ENCODE measurements at regions not wholly inside any gene's neighbourhood (a gene's known extent, or its start where the extent isn't known, plus 50 kb on each side); places are given as distances from the start of the nearest gene placed in this dataset.

DNA sequence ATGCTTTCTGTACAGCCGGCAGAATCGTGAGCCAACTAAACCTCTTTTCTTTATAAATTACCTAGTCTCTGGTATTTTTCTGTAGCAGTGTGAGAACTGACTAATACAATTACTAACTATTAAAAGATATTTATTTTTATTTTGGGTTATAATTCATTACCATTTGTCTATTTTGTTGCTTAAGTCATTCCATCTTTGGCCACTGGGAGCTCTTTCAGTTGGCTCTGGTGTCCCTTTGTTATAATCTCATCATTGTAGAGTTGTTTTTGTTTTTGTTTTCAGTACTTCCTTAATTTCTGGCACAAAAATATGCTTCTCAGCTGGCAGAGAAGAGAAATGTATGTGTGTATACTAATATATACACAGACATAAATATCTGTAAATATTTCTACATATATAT is 807.9 kb upstream of the MBL2 start:
- no peak for DNase-seq

DNA sequence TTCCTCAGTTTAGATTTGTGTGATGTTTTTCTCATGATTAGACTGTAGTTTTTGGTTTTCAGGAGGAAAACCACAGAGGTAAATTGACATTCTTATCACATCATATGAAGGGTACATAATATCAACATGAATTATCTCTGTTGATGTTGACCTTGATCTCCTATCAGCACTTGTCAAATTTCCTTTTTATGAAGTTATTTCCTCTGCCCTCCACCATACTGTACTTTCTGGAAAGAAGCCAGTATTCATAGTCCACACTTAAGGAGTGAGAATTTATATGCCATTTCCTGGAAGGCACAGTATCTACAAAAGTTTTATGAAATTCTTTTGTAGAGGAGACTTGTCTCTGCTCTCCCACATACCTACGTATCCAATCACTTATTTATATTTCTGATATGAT is 807.2 kb upstream of the MBL2 start:
- Histone ChIP-seq H3K27ac (ENCODE audit: low read depth, low read length) (no peak overlapping the region), H3K27me3 (ENCODE audit: control insufficient read depth, insufficient read depth, low read length, poor library complexity, severe bottlenecking) (no peaks in the 10 kb centered on the region), H3K36me3 (ENCODE audit: control insufficient read depth, insufficient read depth, low read length) (no peaks in the 10 kb centered on the region), H3K9me3 (ENCODE audit: control insufficient read depth, low read length) (peaks cover 34% of the 10 kb centered on the region), H3K9ac (ENCODE audit: extremely low read depth, low read length, poor library complexity, severe bottlenecking) (no peak overlapping the region), H3K4me1 (ENCODE audit: control insufficient read depth, insufficient read depth, low read length) (no peaks in the 10 kb centered on the region), H3K4me3 (ENCODE audit: low read length) (peak overlapping the region; percentile 14)
- Mint-ChIP-seq H3K9me3 (no peaks in the 10 kb centered on the region), H3K36me3 (ENCODE audit: low read depth) (no peaks in the 10 kb centered on the region), H3K27me3 (ENCODE audit: insufficient read depth) (no peaks in the 10 kb centered on the region), H3K27ac (no peak overlapping the region), H3K4me3 (no peak overlapping the region), H3K4me1 (peaks cover 3% of the 10 kb centered on the region)
- WGBS, 2 experiments (ENCODE audit: insufficient coverage in 1 of 2, insufficient read length in 1 of 2) = no CpG with 5 or more reads among the region's 1 CpG
- TF ChIP-seq, protein P1, sequence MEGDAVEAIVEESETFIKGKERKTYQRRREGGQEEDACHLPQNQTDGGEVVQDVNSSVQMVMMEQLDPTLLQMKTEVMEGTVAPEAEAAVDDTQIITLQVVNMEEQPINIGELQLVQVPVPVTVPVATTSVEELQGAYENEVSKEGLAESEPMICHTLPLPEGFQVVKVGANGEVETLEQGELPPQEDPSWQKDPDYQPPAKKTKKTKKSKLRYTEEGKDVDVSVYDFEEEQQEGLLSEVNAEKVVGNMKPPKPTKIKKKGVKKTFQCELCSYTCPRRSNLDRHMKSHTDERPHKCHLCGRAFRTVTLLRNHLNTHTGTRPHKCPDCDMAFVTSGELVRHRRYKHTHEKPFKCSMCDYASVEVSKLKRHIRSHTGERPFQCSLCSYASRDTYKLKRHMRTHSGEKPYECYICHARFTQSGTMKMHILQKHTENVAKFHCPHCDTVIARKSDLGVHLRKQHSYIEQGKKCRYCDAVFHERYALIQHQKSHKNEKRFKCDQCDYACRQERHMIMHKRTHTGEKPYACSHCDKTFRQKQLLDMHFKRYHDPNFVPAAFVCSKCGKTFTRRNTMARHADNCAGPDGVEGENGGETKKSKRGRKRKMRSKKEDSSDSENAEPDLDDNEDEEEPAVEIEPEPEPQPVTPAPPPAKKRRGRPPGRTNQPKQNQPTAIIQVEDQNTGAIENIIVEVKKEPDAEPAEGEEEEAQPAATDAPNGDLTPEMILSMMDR (conservative IDR thresholded peaks at IDR 0.05) = no peak
- DNase-seq = no peak

More for the DNA sequence above, 807.9 kb upstream of the MBL2 start:
- no peaks in the 10 kb centered on the region for H3K9me3 Mint-ChIP-seq
- H3K4me1 Mint-ChIP-seq = peaks cover 3% of the 10 kb centered on the region
- TF ChIP-seq, protein P1 (conservative IDR thresholded peaks at IDR 0.05) = peak; percentile 51
- Histone ChIP-seq H3K9ac (ENCODE audit: extremely low read depth, low read length, poor library complexity, severe bottlenecking) (no peak overlapping the region), H3K4me3 (ENCODE audit: low read length) (no peak overlapping the region), H3K36me3 (ENCODE audit: control insufficient read depth, insufficient read depth, low read length) (no peaks in the 10 kb centered on the region), H3K27ac (ENCODE audit: low read depth, low read length) (no peak overlapping the region), H3K27me3 (ENCODE audit: control insufficient read depth, insufficient read depth, low read length, poor library complexity, severe bottlenecking) (no peaks in the 10 kb centered on the region), H3K9me3 (ENCODE audit: control insufficient read depth, low read length) (peaks cover 30% of the 10 kb centered on the region), H3K4me1 (ENCODE audit: control insufficient read depth, insufficient read depth, low read length) (no peaks in the 10 kb centered on the region)
- no peaks in the 10 kb centered on the region for H3K36me3 Mint-ChIP-seq (ENCODE audit: low read depth)
- no peaks in the 10 kb centered on the region for H3K27me3 Mint-ChIP-seq (ENCODE audit: insufficient read depth)
- H3K4me3 Mint-ChIP-seq = no peak overlapping the region
- H3K27ac Mint-ChIP-seq = no peak overlapping the region
- WGBS, 2 experiments (ENCODE audit: insufficient coverage in 1 of 2, insufficient read length in 1 of 2) = 100% methylated on average over 2 of the region's 2 CpGs; no CpG with 5 or more reads in 1 of the 2 experiments

DNA sequence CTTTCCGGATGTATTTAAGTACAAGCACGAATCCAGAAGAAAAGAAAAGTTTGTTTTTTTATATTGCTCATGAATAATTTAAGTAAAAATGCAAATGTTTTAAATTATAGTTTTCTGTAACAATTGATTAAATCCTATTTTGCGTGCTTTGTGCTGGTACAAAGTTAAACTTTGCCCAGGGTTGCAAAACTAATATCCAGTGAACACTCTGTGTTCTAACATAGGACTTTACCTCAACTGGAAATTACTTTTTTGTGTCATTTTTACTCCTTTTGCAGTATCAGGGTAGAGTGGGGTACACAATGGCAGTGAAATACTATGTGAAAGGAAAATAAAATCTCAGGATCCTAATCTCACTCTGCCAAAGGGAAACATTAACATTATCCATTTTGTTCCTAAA is 801.4 kb upstream of the MBL2 start:
- Histone ChIP-seq H3K36me3 (ENCODE audit: control insufficient read depth, insufficient read depth, low read length) (no peaks in the 10 kb centered on the region), H3K27ac (ENCODE audit: low read depth, low read length) (no peak overlapping the region), H3K27me3 (ENCODE audit: control insufficient read depth, insufficient read depth, low read length, poor library complexity, severe bottlenecking) (no peaks in the 10 kb centered on the region), H3K4me3 (ENCODE audit: low read length) (no peak overlapping the region), H3K9ac (ENCODE audit: extremely low read depth, low read length, poor library complexity, severe bottlenecking) (no peak overlapping the region), H3K4me1 (ENCODE audit: control insufficient read depth, insufficient read depth, low read length) (no peaks in the 10 kb centered on the region), H3K9me3 (ENCODE audit: control insufficient read depth, low read length) (peaks cover 13% of the 10 kb centered on the region)
- Mint-ChIP-seq H3K27ac (no peak overlapping the region), H3K9me3 (no peaks in the 10 kb centered on the region), H3K27me3 (ENCODE audit: insufficient read depth) (no peaks in the 10 kb centered on the region), H3K4me3 (no peak overlapping the region), H3K4me1 (peaks cover 8% of the 10 kb centered on the region), H3K36me3 (ENCODE audit: low read depth) (no peaks in the 10 kb centered on the region)
- TF ChIP-seq, protein P1 (conservative IDR thresholded peaks at IDR 0.05) = no peak
- no peak for DNase-seq
- 88% methylated on average over 3 of the region's 3 CpGs; no CpG with 5 or more reads in 1 of the 2 experiments for WGBS, 2 experiments (ENCODE audit: insufficient coverage in 1 of 2, insufficient read length in 1 of 2)

All from endodermal cell (in vitro differentiated cells).